HEK293 (cell line): ENCODE measurements at regions not wholly inside any gene's neighbourhood (a gene's known extent, or its start where the extent isn't known, plus 50 kb on each side); places are given as distances from the start of the nearest gene placed in this dataset.

Source experiments
- CTCF ChIA-PET: fragments of 350-600 bp; formaldehyde crosslinking; extraction: SDS; loops from one replicate; lab custom pipeline; 2021; ENCODE audit warnings: antibody characterized with exemption; lab: Yijun Ruan, JAX
- POLR2A ChIA-PET: fragments of 300-600 bp; formaldehyde crosslinking; extraction: SDS; loops from one replicate; lab custom pipeline; 2020; ENCODE audit warnings: antibody characterized with exemption, inconsistent platforms; lab: Yijun Ruan, JAX
- H3K27ac ChIP-seq: fragments of 200-500 bp; sonication (Bioruptor generic); 2 replicates; pipeline ENCODE4 v1.5.1; 2014; ENCODE audit warnings: low read depth, low read length, control low read depth, inconsistent platforms; ENCODE audit errors: extremely low read depth
- H3K36me3 ChIP-seq, 2 experiments: fragments of 200-500 bp in 1 of 2; sonication (Bioruptor generic) in 1 of 2; 1 replicate in 1 of 2; 2 replicates in 1 of 2; pipeline ENCODE4 v1.5.1; 2014 to 2017; ENCODE audit warnings: inconsistent platforms in 2 of 2, low read length in 2 of 2; ENCODE audit not compliant: control insufficient read depth in 2 of 2, insufficient read depth in 1 of 2
- H3K4me1 ChIP-seq: fragments of 200-500 bp; sonication (Bioruptor generic); 2 replicates; pipeline ENCODE4 v1.5.1; 2014; ENCODE audit warnings: mild to moderate bottlenecking, low read length, inconsistent platforms; ENCODE audit not compliant: control insufficient read depth, insufficient read depth
- H3K4me3 ChIP-seq: 2 replicates; pipeline ENCODE4 v1.5.1; 2011; ENCODE audit warnings: low read depth, mild to moderate bottlenecking, control low read depth, low read length, moderate library complexity
- H3K9me3 ChIP-seq: fragments of 200-500 bp; sonication (Bioruptor generic); 2 replicates; pipeline ENCODE4 v1.5.1; 2014; ENCODE audit warnings: low read depth, low read length, inconsistent platforms; ENCODE audit not compliant: control insufficient read depth, insufficient read depth
- FEZF1 ChIP-seq: fragments of 450-650 bp; formaldehyde crosslinking; IDR thresholded peaks from 2 replicates; pipeline ENCODE4 v1.5.1; 2016; ENCODE audit warnings: missing biosample characterization, missing genetic modification characterization
- KLF7 ChIP-seq: fragments of 450-650 bp; formaldehyde crosslinking; IDR thresholded peaks from 2 replicates; pipeline ENCODE4 v1.5.1; 2016; ENCODE audit warnings: missing biosample characterization, missing genetic modification characterization, borderline replicate concordance
- TRIM28 ChIP-seq: IDR thresholded peaks from 2 replicates; pipeline ENCODE4 v1.6.1; 2011; ENCODE audit warnings: low read length, control low read depth, borderline replicate concordance
- ZBTB1 ChIP-seq: fragments of 450-650 bp; formaldehyde crosslinking; IDR thresholded peaks from 2 replicates; pipeline ENCODE4 v1.5.1; 2016; ENCODE audit warnings: missing biosample characterization, missing genetic modification characterization
- ZBTB7A ChIP-seq: fragments of 450-650 bp; formaldehyde crosslinking; IDR thresholded peaks from 2 replicates; pipeline ENCODE4 v1.5.1; 2016; ENCODE audit warnings: low read depth, missing biosample characterization, missing genetic modification characterization
- ZEB2 ChIP-seq: fragments of 450-650 bp; formaldehyde crosslinking; IDR thresholded peaks from 2 replicates; pipeline ENCODE4 v1.5.1; 2016; ENCODE audit warnings: missing biosample characterization, missing genetic modification characterization
- ZIC2 ChIP-seq: fragments of 450-650 bp; formaldehyde crosslinking; IDR thresholded peaks from 2 replicates; pipeline ENCODE4 v1.5.1; 2016; ENCODE audit warnings: missing biosample characterization, missing genetic modification characterization
- ZNF211 ChIP-seq: fragments of 450-650 bp; formaldehyde crosslinking; IDR thresholded peaks from 2 replicates; pipeline ENCODE4 v1.5.1; 2016; ENCODE audit warnings: low read depth, missing biosample characterization, missing genetic modification characterization
- ZNF24 ChIP-seq: fragments of 450-650 bp; formaldehyde crosslinking; IDR thresholded peaks from 2 replicates; pipeline ENCODE4 v1.5.1; 2016; ENCODE audit warnings: missing biosample characterization, missing genetic modification characterization
- ZNF248 ChIP-seq: fragments of 450-650 bp; formaldehyde crosslinking; IDR thresholded peaks from 2 replicates; pipeline ENCODE4 v1.5.1; 2017; ENCODE audit warnings: missing biosample characterization, missing genetic modification characterization
- ZNF324 ChIP-seq: fragments of 450-650 bp; formaldehyde crosslinking; IDR thresholded peaks from 2 replicates; pipeline ENCODE4 v1.5.1; 2016; ENCODE audit warnings: missing biosample characterization, missing genetic modification characterization
- ZNF544 ChIP-seq: fragments of 450-650 bp; formaldehyde crosslinking; IDR thresholded peaks from 2 replicates; pipeline ENCODE4 v1.5.0; 2017; ENCODE audit warnings: missing biosample characterization, missing genetic modification characterization
- ZNF596 ChIP-seq: fragments of 450-650 bp; IDR thresholded peaks from 2 replicates; pipeline ENCODE4 v1.5.0; 2018; ENCODE audit warnings: missing biosample characterization, mild to moderate bottlenecking, missing genetic modification characterization, moderate library complexity
- ZNF621 ChIP-seq: fragments of 450-650 bp; formaldehyde crosslinking; IDR thresholded peaks from 2 replicates; pipeline ENCODE4 v1.5.1; 2017; ENCODE audit warnings: missing biosample characterization, missing genetic modification characterization
- ZNF629 ChIP-seq: fragments of 450-650 bp; formaldehyde crosslinking; IDR thresholded peaks from 2 replicates; pipeline ENCODE4 v1.5.1; 2017; ENCODE audit warnings: missing biosample characterization, missing genetic modification characterization
- ZNF677 ChIP-seq: fragments of 450-650 bp; IDR thresholded peaks from 2 replicates; pipeline ENCODE4 v1.5.0; 2018; ENCODE audit warnings: missing biosample characterization, mild to moderate bottlenecking, missing genetic modification characterization, moderate library complexity
- ZNF837 ChIP-seq: fragments of 450-650 bp; formaldehyde crosslinking; IDR thresholded peaks from 2 replicates; pipeline ENCODE4 v1.5.1; 2016; ENCODE audit warnings: missing biosample characterization, missing genetic modification characterization
- TF ChIP-seq, protein P1 (sequence below): fragments of 450-650 bp; formaldehyde crosslinking; IDR thresholded peaks from 2 replicates; pipeline ENCODE4 v1.5.1; 2016; ENCODE audit warnings: missing biosample characterization, missing genetic modification characterization
- TF ChIP-seq, protein P2 (sequence below): fragments of 450-650 bp; formaldehyde crosslinking; IDR thresholded peaks from 2 replicates; pipeline ENCODE4 v1.5.1; 2016; ENCODE audit warnings: missing biosample characterization, missing genetic modification characterization
- TF ChIP-seq, protein P3 (sequence below): fragments of 450-650 bp; formaldehyde crosslinking; IDR thresholded peaks from 2 replicates; pipeline ENCODE4 v1.5.1; 2017; ENCODE audit warnings: missing biosample characterization, missing genetic modification characterization
- TF ChIP-seq, protein P4 (sequence below): fragments of 450-650 bp; formaldehyde crosslinking; IDR thresholded peaks from 2 replicates; pipeline ENCODE4 v1.5.1; 2016; ENCODE audit warnings: missing biosample characterization, missing genetic modification characterization, borderline replicate concordance

DNA sequence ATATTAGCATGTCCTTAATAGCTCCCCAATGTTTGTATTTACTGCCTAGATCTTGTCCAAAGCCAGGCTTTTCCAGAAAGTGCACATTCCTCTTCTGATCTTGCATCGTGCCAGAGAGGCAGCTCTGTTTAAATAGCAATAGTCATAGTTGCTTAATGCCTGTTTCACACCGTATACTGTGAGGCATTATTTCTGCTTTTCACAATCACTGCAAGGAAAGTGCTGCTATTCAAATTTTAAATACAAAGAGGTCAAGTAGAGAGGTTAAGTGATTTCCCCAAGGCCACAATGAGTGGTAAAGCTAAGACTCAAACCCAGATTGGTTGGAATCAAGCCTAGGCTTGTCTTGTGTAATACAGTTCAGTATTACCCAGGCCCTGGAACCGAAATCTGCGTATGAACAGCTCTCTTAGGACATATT, 153.6 kb downstream of the SNX18 start:
- TF ChIP-seq ZNF596 (tag by site-specific recombination) (no peak), ZNF837 (tag by site-specific recombination) (no peak), ZNF544 (tag by site-specific recombination) (no peak), ZBTB1 (no peak), ZNF677 (tag by site-specific recombination) (no peak), ZNF248 (tag by site-specific recombination) (no peak), ZBTB7A (tag by site-specific recombination) (no peak), ZNF629 (tag by site-specific recombination) (no peak), FEZF1 (tag by site-specific recombination) (no peak), ZNF621 (no peak), TRIM28 (no peak), ZNF324 (tag by site-specific recombination) (no peak), ZNF211 (tag by site-specific recombination) (no peak), ZNF24 (tag by site-specific recombination) (no peak), KLF7 (no peak)
- TF ChIP-seq, protein P1, sequence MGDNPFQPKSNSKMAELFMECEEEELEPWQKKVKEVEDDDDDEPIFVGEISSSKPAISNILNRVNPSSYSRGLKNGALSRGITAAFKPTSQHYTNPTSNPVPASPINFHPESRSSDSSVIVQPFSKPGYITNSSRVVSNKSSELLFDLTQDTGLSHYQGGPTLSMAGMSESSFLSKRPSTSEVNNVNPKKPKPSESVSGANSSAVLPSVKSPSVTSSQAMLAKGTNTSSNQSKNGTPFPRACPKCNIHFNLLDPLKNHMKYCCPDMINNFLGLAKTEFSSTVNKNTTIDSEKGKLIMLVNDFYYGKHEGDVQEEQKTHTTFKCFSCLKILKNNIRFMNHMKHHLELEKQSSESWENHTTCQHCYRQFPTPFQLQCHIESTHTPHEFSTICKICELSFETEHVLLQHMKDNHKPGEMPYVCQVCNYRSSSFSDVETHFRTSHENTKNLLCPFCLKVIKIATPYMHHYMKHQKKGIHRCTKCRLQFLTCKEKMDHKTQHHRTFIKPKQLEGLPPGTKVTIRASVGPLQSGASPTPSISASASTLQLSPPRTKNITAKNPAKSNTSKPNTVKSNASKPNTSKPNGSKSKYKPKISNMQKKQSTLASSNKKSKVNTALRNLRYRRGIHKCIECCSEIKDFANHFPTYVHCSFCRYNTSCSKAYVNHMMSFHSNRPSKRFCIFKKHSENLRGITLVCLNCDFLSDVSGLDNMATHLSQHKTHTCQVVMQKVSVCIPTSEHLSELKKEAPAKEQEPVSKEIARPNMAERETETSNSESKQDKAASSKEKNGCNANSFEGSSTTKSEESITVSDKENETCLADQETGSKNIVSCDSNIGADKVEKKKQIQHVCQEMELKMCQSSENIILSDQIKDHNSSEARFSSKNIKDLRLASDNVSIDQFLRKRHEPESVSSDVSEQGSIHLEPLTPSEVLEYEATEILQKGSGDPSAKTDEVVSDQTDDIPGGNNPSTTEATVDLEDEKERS (tag by site-specific recombination): no peak
- TF ChIP-seq, protein P2, sequence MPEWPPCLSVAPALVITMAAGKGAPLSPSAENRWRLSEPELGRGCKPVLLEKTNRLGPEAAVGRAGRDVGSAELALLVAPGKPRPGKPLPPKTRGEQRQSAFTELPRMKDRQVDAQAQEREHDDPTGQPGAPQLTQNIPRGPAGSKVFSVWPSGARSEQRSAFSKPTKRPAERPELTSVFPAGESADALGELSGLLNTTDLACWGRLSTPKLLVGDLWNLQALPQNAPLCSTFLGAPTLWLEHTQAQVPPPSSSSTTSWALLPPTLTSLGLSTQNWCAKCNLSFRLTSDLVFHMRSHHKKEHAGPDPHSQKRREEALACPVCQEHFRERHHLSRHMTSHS (tag by site-specific recombination): no peak
- TF ChIP-seq, protein P3, sequence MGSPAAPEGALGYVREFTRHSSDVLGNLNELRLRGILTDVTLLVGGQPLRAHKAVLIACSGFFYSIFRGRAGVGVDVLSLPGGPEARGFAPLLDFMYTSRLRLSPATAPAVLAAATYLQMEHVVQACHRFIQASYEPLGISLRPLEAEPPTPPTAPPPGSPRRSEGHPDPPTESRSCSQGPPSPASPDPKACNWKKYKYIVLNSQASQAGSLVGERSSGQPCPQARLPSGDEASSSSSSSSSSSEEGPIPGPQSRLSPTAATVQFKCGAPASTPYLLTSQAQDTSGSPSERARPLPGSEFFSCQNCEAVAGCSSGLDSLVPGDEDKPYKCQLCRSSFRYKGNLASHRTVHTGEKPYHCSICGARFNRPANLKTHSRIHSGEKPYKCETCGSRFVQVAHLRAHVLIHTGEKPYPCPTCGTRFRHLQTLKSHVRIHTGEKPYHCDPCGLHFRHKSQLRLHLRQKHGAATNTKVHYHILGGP (tag by site-specific recombination): no peak
- TF ChIP-seq, protein P4, sequence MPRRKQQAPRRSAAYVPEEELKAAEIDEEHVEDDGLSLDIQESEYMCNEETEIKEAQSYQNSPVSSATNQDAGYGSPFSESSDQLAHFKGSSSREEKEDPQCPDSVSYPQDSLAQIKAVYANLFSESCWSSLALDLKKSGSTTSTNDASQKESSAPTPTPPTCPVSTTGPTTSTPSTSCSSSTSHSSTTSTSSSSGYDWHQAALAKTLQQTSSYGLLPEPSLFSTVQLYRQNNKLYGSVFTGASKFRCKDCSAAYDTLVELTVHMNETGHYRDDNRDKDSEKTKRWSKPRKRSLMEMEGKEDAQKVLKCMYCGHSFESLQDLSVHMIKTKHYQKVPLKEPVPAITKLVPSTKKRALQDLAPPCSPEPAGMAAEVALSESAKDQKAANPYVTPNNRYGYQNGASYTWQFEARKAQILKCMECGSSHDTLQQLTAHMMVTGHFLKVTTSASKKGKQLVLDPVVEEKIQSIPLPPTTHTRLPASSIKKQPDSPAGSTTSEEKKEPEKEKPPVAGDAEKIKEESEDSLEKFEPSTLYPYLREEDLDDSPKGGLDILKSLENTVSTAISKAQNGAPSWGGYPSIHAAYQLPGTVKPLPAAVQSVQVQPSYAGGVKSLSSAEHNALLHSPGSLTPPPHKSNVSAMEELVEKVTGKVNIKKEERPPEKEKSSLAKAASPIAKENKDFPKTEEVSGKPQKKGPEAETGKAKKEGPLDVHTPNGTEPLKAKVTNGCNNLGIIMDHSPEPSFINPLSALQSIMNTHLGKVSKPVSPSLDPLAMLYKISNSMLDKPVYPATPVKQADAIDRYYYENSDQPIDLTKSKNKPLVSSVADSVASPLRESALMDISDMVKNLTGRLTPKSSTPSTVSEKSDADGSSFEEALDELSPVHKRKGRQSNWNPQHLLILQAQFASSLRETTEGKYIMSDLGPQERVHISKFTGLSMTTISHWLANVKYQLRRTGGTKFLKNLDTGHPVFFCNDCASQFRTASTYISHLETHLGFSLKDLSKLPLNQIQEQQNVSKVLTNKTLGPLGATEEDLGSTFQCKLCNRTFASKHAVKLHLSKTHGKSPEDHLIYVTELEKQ (tag by site-specific recombination): no peak
- POLR2A ChIA-PET: no interaction called here
- Histone ChIP-seq H3K4me1 (no peaks in the 10 kb centered on the region), H3K27ac (no peak overlapping the region), H3K9me3 (no peaks in the 10 kb centered on the region), H3K4me3 (no peak overlapping the region), H3K36me3 (no peaks in the 10 kb centered on the region)
- CTCF ChIA-PET: interaction anchor here (0.5 kb wide), 1 partner anchor 456 kb away, joined by 3 read pairs; no protein-coding TSS in a partner anchor

DNA sequence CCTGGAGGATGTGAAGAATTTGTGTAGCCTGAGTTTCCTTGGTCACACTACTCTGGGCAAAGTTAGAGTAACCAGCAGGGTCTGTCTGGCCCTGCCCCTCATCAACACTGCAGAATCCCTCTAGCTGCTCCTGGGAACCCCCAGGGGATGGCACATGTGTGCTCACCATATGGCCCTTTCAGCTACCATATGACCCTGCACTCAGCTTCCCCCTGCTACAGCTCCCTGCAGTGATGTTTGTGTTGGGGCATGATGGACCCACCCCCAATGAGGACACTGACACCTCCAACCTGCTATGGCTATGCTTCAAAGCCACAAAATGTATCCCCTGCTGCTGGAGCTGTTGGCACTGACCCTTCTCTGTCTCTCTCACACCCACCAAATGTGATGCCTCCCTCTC, 152.7 kb downstream of the SNX18 start:
- POLR2A ChIA-PET: no interaction called here
- Histone ChIP-seq H3K27ac (no peak overlapping the region), H3K36me3 (no peaks in the 10 kb centered on the region), H3K4me1 (no peaks in the 10 kb centered on the region), H3K4me3 (no peak overlapping the region)
- no peak for TF ChIP-seq FEZF1 (tag by site-specific recombination)
- no peak for TF ChIP-seq KLF7
- TF ChIP-seq ZEB2 (tag by site-specific recombination): no peak
- TF ChIP-seq ZIC2 (tag by site-specific recombination): peak; percentile 58
- TF ChIP-seq, all 188 proteins: peak for 1
- CTCF ChIA-PET: no interaction called here
- H3K9me3 ChIP-seq: no peaks in the 10 kb centered on the region
